CD14-positive monocyte (primary cell): ENCODE measurements at regions not wholly inside any gene's neighbourhood (a gene's known extent, or its start where the extent isn't known, plus 50 kb on each side); places are given as distances from the start of the nearest gene placed in this dataset.

Source experiments
- DNase-seq, 3 donors: peaks; one replicate each; pipeline ENCODE4 v3.0.0-alpha.2; 2011 to 2022
- H2AFZ ChIP-seq: 2 replicates; pipeline ENCODE4 v1.6.0; 2012; ENCODE audit warnings: mild to moderate bottlenecking, low read depth, low read length, inconsistent platforms; ENCODE audit not compliant: insufficient read depth, poor library complexity, severe bottlenecking
- H3K27ac ChIP-seq, 2 donors: 1 replicate in 1 of 2; 2 replicates in 1 of 2; pipeline ENCODE4 v1.5.1; 2012 to 2013; ENCODE audit warnings: low read length in 2 of 2, control low read depth in 1 of 2, inconsistent platforms in 1 of 2, low read depth in 1 of 2, mild to moderate bottlenecking in 1 of 2
- H3K27me3 ChIP-seq, 2 donors: one replicate each; pipeline versions ENCODE4 v1.6.0 to v1.6.1; 2011 to 2013; ENCODE audit warnings: low read length in 2 of 2; ENCODE audit not compliant: control insufficient read depth in 2 of 2, insufficient read depth in 2 of 2
- H3K36me3 ChIP-seq, 2 donors: replicated peaks in 1 of 2; 1 replicate in 1 of 2; 2 replicates in 1 of 2; pipeline versions ENCODE4 v1.5.1 to v1.6.1; 2012 to 2013; ENCODE audit warnings: low read length in 2 of 2, control low read depth in 1 of 2, inconsistent platforms in 1 of 2, mild to moderate bottlenecking in 1 of 2; ENCODE audit not compliant: insufficient read depth in 2 of 2, control insufficient read depth in 1 of 2
- H3K4me1 ChIP-seq, 2 donors: 1 replicate in 1 of 2; 2 replicates in 1 of 2; pipeline versions ENCODE4 v1.5.1 to v1.6.1; 2012 to 2013; ENCODE audit warnings: low read length in 2 of 2, control low read depth in 1 of 2, inconsistent platforms in 1 of 2, mild to moderate bottlenecking in 1 of 2, moderate library complexity in 1 of 2; ENCODE audit not compliant: insufficient read depth in 2 of 2, control insufficient read depth in 1 of 2
- H3K4me2 ChIP-seq: replicated peaks from 2 replicates; pipeline ENCODE3; 2012; ENCODE audit warnings: low read length, moderate library complexity, mild to moderate bottlenecking; ENCODE audit not compliant: poor library complexity, severe bottlenecking; ENCODE audit errors: extremely low read depth
- H3K4me3 ChIP-seq, 3 experiments: fragments of 200-600 bp in 1 of 3; sonication (generic) in 1 of 3; replicated peaks in 1 of 3; 1 replicate in 2 of 3; 2 replicates in 1 of 3; pipeline ENCODE4 v1.5.1; 2011 to 2013; ENCODE audit warnings: low read length in 3 of 3, mild to moderate bottlenecking in 3 of 3, control low read depth in 2 of 3, low read depth in 2 of 3, inconsistent platforms in 1 of 3, moderate library complexity in 1 of 3
- H3K79me2 ChIP-seq: 2 replicates; pipeline ENCODE4 v1.6.0; 2012; ENCODE audit warnings: mild to moderate bottlenecking, control low read depth, inconsistent platforms, low read length, moderate library complexity; ENCODE audit not compliant: insufficient read depth
- H3K9ac ChIP-seq: 2 replicates; pipeline ENCODE4 v1.6.0; 2017; ENCODE audit warnings: low read length, mild to moderate bottlenecking; ENCODE audit not compliant: insufficient read depth, poor library complexity, severe bottlenecking
- H3K9me3 ChIP-seq, 2 donors: replicated peaks in 1 of 2; 1 replicate in 1 of 2; 2 replicates in 1 of 2; pipeline versions ENCODE4 v1.5.1 to v1.6.1; 2012 to 2013; ENCODE audit warnings: low read length in 2 of 2, control low read depth in 1 of 2; ENCODE audit not compliant: control insufficient read depth in 1 of 2, insufficient read depth in 1 of 2
- H4K20me1 ChIP-seq: 2 replicates; pipeline ENCODE4 v1.6.0; 2012; ENCODE audit warnings: mild to moderate bottlenecking, low read length, control low read depth, moderate library complexity; ENCODE audit not compliant: insufficient read depth
- H3K27ac Mint-ChIP-seq, 7 donors: one replicate each; pipeline ENCODE4 v1.8.0; 2020; ENCODE audit warnings: mild to moderate bottlenecking in 7 of 7, mixed read lengths in 7 of 7, moderate library complexity in 6 of 7, inconsistent platforms in 2 of 7
- H3K27me3 Mint-ChIP-seq, 3 donors: one replicate each; pipeline ENCODE4 v1.8.0; 2021 to 2022; ENCODE audit warnings: low read depth in 3 of 3, mild to moderate bottlenecking in 3 of 3, mixed read lengths in 3 of 3, moderate library complexity in 3 of 3, inconsistent platforms in 1 of 3
- H3K36me3 Mint-ChIP-seq, 2 donors: one replicate each; pipeline ENCODE4 v1.8.0; 2020; ENCODE audit warnings: mixed read lengths in 2 of 2, inconsistent platforms in 1 of 2, mild to moderate bottlenecking in 1 of 2
- H3K4me1 Mint-ChIP-seq: one replicate; pipeline ENCODE4 v1.8.0; 2020; ENCODE audit warnings: mild to moderate bottlenecking, mixed read lengths
- H3K4me3 Mint-ChIP-seq, 2 donors: one replicate each; pipeline ENCODE4 v1.8.0; 2020; ENCODE audit warnings: mild to moderate bottlenecking in 2 of 2, mixed read lengths in 2 of 2, moderate library complexity in 1 of 2
- H3K9me3 Mint-ChIP-seq, 7 donors: one replicate each; pipeline ENCODE4 v1.8.0; 2020 to 2022; ENCODE audit warnings: mixed read lengths in 7 of 7, mild to moderate bottlenecking in 6 of 7, moderate library complexity in 6 of 7, inconsistent platforms in 2 of 7
- WGBS: methylation state at CpG from one replicate; pipeline ENCODE4 v1.1.5; 2013; ENCODE audit warnings: missing lambda C conversion rate; ENCODE audit not compliant: insufficient coverage; 5-methylcytosine and 5-hydroxymethylcytosine counted together
- intact Hi-C, 2 donors: fragments of 100-400 bp; cut with micrococcal nuclease; formaldehyde crosslinking; loops; one replicate each; pipeline versions ENCODE4 v1.15.0 to v1.15.1; 2023
- TF ChIP-seq, protein P1 (sequence below): fragments of 200-600 bp; IDR thresholded peaks from one replicate; pipeline ENCODE4 v1.8.0; 2022; ENCODE audit warnings: antibody characterized with exemption, mild to moderate bottlenecking

GRCh38 chr13:85655040-85655439 lies 144.2 kb downstream of the SLITRK6 start:
- H3K27ac ChIP-seq: no peak overlapping the region
- H2AFZ ChIP-seq: no peak overlapping the region
- Mint-ChIP-seq H3K4me1 (no peaks in the 10 kb centered on the region), H3K4me3 (no peak overlapping the region), H3K9me3 (peaks cover 0 to 5% (median 2%) of the 10 kb centered on the region in 7 donors), H3K27me3 (peaks cover 0 to 1% (median 0%) of the 10 kb centered on the region in 3 donors), H3K27ac (no peak overlapping the region), H3K36me3 (no peaks in the 10 kb centered on the region)
- no peaks in the 10 kb centered on the region for H3K9me3 ChIP-seq
- H3K9ac ChIP-seq: no peak overlapping the region
- H3K4me3 ChIP-seq: no peak overlapping the region
- no peak overlapping the region for H3K4me2 ChIP-seq
- no peaks in the 10 kb centered on the region for H3K79me2 ChIP-seq
- intact Hi-C loops: no loop called here
- no peaks in the 10 kb centered on the region for H4K20me1 ChIP-seq
- WGBS: no CpG with 5 or more reads among the region's 1 CpG
- no peak for DNase-seq
- H3K36me3 ChIP-seq: no peaks in the 10 kb centered on the region
- TF ChIP-seq, protein P1, sequence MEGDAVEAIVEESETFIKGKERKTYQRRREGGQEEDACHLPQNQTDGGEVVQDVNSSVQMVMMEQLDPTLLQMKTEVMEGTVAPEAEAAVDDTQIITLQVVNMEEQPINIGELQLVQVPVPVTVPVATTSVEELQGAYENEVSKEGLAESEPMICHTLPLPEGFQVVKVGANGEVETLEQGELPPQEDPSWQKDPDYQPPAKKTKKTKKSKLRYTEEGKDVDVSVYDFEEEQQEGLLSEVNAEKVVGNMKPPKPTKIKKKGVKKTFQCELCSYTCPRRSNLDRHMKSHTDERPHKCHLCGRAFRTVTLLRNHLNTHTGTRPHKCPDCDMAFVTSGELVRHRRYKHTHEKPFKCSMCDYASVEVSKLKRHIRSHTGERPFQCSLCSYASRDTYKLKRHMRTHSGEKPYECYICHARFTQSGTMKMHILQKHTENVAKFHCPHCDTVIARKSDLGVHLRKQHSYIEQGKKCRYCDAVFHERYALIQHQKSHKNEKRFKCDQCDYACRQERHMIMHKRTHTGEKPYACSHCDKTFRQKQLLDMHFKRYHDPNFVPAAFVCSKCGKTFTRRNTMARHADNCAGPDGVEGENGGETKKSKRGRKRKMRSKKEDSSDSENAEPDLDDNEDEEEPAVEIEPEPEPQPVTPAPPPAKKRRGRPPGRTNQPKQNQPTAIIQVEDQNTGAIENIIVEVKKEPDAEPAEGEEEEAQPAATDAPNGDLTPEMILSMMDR: no peak
- H3K27me3 ChIP-seq: no peaks in the 10 kb centered on the region
- no peaks in the 10 kb centered on the region for H3K4me1 ChIP-seq

GRCh38 chr13:85654227-85654626 lies 145.0 kb downstream of the SLITRK6 start:
- TF ChIP-seq, protein P1: no peak

More at GRCh38 chr13:85654227-85654626, 145.0 kb downstream of the SLITRK6 start:
- intact Hi-C loops: no loop called here
- Mint-ChIP-seq H3K4me3 (no peak overlapping the region), H3K4me1 (no peaks in the 10 kb centered on the region), H3K27me3 (peaks cover 0 to 1% (median 0%) of the 10 kb centered on the region in 3 donors), H3K36me3 (no peaks in the 10 kb centered on the region), H3K27ac (no peak overlapping the region), H3K9me3 (peaks cover 0 to 5% (median 2%) of the 10 kb centered on the region in 7 donors)
- no peaks in the 10 kb centered on the region for H3K4me1 ChIP-seq
- no peaks in the 10 kb centered on the region for H4K20me1 ChIP-seq
- no peaks in the 10 kb centered on the region for H3K79me2 ChIP-seq
- no peak overlapping the region for H3K4me2 ChIP-seq
- no peak overlapping the region for H3K27ac ChIP-seq
- no peaks in the 10 kb centered on the region for H3K36me3 ChIP-seq
- H3K4me3 ChIP-seq: no peak overlapping the region
- no peak for DNase-seq
- no peak overlapping the region for H3K9ac ChIP-seq
- H3K9me3 ChIP-seq: no peaks in the 10 kb centered on the region
- no peaks in the 10 kb centered on the region for H3K27me3 ChIP-seq
- no peak overlapping the region for H2AFZ ChIP-seq
- no CpG with 5 or more reads among the region's 2 CpGs for WGBS
